Amniotic stem cell (primary cell): ENCODE measurements at regions not wholly inside any gene's neighbourhood (a gene's known extent, or its start where the extent isn't known, plus 50 kb on each side); places are given as distances from the start of the nearest gene placed in this dataset.
"Not testable (repeated sequence)": the region's sequence is repeated elsewhere in the genome, so short reads cannot be mapped to it uniquely, and the experiment has no call there.

ENCODE experiments used
- DNase-seq: peaks from one replicate; lab custom pipeline; 2025; lab: John Stamatoyannopoulos, UW

DNA sequence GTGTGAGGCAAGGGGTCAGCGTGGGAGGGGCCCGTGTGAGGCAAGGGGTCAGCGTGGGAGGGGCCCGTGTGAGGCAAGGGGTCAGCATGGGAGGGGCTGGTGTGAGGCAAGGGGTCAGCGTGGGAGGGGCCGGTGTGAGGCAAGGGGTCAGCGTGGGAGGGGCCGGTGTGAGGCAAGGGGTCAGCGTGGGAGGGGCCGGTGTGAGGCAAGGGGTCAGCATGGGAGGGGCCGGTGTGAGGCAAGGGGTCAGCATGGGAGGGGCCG is 119.2 kb downstream of the SEPTIN14 start:
- DNase-seq = not testable (repeated sequence)

DNA sequence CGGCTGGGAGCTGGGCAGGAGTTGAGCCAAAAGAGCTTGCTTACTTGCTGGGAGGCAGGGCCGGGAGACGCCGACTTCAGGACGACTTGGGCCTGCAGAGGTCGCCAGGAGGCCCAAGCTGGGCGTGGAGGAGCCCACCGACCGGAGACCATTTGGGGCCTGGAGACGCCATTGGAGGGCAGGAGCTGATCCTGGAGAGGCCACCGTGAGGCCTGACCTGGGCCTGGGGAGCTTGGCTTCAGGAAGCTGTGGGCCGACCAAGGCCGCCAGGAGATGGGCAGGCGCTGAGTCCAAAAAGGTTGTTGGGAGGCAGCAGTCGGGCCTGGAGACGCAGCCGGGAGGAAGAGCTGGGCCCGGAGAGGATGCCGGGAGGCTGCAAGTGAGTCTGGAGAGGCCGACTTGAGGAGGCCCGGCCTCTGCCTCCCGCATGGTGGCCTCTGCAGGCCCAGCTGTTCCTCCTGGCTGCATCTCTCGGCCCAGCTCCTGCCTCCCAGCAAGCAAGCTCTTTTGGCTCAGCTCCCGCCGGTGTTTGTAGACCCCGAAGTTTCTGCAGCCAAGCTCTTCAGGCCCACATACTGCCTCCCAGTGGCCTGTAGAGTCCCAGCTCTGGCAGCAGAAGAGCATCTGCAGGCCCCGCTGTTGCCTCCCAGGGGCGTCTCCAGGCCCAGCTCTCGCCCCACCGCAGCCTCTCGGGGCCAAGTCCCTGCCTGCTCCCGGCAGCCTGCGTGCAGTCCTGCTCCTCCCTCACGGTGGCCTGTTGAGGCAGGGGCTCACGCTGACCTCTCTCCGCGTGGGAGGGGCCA is 119.7 kb downstream of the SEPTIN14 start:
- DNase-seq = not testable (repeated sequence)

DNA sequence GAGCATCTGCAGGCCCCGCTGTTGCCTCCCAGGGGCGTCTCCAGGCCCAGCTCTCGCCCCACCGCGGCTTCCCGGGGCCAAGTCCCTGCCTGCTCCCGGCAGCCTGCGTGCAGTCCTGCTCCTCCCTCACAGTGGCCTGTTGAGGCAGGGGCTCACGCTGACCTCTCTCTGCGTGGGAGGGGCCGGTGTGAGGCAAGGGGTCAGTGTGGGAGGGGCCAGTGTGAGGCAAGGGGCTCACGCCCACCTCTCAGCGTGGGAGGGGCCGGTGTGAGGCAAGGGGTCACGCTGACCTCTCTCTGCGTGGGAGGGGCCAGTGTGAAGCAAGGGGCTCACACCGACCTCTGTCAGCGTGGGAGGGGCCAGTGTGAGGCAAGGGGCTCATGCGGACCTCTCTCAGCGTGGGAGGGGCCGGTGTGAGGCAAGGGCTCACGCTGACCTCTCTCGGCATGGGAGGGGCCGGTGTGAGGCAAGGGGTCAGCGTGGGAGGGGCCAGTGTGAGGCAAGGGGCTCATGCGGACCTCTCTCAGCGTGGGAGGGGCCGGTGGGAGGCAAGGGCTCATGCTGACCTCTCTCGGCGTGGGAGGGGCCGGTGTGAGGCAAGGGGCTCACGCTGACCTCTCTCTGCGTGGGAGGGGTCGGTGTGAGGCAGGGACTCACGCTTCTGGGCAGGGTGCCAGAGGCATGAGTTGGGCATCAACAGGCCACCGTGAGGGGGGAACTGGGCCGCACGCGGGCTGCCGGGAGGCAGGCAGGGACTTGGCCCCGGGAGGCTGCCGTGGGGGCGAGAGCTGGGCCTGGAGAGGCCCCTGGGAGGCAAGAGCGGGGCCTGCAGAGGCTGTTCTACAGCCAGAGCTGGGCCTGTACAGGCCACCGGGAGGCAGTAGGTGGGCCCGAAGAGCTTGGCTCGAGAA is 120.6 kb downstream of the SEPTIN14 start:
- not testable (repeated sequence) for DNase-seq

DNA sequence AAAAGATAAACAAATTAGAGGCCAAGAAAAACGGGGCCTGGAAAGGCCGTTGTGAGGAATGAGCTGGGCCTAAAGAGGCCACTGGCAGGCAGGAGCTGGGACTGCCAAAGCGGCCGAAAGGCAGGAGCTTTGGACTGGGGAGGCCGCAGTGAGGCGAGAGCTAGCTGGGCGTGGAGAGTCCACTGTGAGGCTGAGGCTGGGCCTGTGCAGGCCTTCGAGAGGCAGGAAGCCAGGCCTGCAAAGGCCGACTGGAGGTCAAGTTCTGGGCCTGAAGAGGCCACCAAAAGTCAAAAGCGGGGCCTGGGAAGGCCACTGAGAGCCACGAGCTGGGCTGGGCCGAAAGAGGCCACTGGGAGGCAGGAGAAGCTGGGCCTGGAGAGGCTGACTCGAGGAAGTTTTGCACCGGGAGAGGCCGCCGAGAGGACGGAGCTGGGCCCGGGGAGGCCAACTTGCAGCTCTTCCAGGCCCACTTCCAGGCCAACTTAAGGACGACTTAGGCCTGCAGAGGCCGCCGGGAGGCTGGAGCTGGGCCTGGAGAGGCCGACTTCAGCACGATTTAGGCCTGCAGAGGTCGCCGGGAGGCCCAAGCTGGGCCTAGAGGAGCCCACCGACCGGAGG is 121.8 kb downstream of the SEPTIN14 start:
- not testable (repeated sequence) for DNase-seq

DNA sequence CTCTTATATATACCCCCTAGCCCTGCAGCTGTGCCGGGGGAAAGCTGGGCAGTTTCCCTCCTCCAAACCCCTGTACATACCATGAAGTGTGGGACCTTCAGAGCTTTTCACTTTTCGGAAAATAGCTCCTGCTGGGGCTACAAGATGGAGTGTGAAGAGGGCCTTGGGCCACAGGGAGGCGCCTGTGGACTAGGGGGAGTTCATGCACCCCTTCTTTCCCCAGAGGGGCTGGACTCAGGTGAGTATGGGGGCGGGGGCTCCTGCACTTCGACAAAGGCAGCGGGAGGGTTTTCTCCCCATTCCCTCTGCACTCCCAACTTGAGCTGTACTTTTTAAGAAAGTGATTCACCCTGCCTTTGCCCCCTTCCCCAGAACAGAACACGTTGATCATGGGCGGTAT is 122.5 kb downstream of the SEPTIN14 start:
- not testable (repeated sequence) for DNase-seq

DNA sequence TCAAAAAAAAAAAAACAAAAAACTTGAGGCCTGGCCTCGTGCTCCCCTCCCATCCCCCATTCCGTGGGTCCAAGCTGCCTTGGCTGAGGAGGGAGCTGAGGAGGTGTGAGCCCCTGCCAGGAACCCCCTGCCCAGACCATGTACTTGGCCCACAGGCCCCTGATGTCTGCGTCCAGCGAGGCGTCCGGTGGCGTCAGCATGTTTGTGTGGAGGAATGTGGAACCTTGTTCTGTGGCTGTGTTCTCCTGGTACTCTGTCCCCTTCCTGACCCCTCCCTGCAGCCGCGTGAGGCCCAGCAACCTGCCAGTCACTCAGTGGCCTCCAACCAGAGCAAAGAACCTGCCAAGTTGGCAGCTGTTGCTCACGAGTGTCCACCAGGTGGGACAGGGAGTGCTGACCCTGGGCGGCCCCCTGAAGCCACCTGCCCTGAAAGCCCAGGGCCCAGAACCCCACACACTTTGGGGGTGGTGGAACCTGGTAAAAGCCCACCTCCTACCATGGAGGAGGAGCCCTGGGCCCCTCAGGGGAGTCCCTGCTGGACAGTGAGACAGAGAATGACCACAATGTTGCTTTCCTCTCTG is 125.8 kb downstream of the SEPTIN14 start:
- DNase-seq = not testable (repeated sequence)

DNA sequence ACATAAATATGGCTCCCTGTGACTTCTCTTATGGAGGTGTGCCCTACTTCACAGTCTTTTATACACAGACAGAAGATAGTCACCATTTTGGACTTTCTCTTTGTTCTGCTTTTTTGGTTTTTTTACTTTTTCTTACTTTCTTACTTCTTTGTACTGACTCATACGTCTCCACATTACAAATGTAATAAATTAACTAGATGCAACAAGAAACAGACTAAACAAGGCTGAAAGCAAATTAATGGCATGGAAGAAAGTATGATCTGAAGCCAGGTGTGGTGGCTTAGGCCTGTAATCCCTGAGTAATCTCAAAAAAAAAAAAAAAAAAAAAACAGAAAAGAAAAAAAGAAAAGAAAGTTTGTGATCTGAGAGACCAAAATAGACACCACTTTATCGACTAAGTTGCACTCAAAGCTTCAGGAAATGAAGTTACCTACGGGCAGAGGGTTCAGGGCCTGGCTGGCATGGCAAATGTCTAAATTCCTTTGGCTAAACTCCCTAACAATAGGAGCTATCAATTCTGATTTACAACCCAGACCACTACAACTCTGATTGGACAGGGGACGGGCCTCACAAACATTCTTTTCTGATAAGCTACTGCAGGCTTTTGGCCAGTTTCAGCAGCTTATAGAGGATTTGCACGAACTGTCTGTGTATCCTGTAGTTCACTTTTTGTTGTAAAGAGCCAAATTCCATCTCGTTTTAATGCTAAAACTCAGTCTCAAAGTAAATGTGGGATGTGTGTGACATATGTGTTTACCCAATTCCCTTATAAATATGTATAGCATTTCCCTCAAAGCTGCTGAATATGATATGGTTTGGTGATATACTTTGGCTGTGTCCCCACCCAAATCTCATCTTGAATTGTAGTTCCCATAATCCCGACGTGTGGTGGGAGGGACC is 129.1 kb downstream of the SEPTIN14 start:
- no peak for DNase-seq

DNA sequence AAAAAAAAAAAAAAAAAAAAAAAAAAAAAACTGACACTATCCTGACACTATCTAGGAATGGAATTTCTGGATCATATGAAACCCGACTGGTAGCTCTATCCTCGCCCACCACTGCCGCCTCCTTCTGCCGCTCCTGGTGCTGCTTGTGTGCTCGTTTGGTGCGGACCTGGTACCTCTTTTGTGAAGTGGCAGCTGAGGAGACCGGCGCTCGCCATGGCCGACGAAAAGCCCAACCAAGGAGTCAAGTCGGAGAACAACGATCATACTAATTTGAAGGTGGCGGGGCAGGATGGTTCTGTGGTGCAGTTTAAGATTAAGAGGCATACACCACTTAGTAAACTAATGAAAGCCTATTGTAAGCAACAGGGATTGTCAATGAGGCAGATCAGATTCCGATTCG is 130.6 kb downstream of the SEPTIN14 start:
- DNase-seq = no peak

DNA sequence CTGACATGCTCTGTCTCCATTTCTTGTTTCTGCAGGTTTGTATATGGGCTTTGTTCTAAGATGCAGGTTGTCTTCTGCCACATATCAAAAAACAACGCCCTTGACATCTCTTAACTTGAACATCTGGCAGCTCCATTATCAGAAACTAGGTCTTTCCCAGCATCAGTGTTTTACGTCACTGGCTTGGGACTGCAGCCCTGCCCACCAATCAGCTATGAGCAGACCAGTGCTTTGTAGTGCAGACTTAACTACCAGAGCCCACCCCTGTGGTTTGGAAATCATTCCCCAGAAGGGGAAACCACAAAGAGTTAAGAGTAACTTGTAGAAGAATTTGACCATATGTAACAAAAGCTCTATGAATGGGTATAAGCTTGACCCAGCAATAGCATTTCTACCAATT is 132.4 kb downstream of the SEPTIN14 start:
- no peak for DNase-seq

DNA sequence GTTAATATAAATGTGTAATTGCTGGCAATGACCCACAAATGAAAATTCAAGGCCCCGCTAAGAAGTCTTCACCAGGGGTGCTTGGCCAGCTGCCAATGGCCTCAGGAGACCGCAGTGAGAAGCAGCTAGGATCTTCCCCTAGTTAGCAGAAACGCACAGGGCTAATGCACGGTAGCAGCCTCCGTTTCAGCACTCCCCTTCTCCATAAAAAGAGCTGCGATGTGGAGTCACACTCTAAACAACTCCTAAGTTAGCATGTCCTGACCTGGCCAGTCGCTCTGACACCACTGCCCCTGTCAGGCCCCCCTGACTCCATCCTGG is 139.0 kb downstream of the SEPTIN14 start:
- DNase-seq = no peak

DNA sequence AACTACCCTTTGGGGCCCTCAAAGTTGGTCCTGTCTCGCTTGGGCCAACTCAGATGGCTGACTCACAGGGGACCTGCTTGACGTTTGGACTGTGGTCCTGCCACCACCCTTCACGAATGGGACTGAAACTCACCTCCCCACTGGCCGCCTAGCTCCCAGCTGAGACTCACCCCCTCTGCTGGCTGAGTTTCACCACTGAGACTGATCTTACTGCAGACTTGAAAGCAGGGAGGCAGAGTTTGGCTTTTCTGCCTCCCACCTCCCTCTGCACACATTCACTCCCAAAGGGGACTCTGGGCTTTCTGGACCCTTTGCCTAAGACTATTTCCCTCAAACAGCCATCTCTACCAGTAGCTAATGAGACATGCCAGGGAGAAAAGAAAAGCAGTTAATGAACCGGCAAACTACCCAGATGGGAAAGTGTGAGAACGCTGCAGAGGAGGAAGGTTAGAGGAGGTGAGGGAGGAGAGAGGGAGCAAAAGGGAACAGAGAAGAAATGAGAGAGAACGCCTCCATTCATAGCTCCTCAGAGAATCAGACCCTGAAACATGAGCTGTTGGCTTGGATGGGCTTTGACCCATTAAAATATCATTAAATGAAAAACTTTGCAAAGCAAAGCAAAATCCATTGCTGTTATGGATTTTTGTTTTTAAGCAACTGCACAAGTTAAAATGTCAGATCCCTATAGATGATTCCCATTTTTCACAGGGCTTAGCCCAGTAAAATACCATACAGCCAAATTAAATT is 139.5 kb downstream of the SEPTIN14 start:
- not testable (repeated sequence) for DNase-seq

DNA sequence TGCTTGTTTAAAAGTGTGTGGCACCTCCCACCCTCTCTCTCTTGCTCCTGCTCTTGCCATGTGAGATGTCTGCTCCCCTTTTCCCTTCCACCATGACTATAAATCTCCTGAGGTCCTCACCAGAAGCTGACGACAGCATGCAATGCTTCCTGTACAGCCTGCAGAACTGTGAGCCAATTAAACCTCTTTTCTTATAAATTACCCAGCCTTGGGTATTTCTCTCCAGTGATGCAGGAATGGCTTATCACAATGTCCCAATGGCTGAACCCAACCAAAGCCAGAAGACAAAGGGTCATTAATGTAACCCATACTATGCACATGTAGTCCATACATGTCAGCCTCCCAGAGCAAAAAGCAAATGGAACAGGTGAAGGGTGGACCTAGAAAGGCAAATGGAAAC is 141.5 kb downstream of the SEPTIN14 start:
- not testable (repeated sequence) for DNase-seq

DNA sequence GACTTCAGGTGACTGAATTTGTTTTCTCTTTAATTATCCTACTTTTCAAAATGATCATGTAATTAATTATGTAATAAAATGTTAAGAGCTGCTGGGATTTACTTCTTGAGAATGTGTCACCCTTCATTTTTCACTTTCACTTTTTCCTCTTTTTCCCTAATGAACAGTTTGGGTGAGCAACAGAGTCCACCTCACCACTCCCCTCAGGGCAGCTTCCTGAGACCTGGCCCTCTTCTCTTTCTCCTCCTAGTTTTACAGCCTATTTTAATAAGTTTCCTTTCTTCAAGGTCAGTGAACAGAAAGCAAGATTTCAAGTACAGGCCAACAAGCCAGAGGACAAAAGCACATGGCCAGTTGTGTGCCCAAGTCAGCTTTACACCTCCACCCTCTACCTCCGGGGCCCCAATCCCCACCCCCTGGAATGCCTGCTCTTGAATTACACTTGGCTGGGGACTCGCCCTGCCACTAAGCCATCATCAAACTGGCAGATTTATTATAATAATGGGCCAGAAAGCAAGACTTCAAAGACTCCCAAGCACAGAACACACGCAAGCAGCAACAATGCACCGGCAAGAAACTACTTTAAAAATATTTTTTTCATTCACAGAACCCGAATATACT is 143.1 kb upstream of the VOPP1 start:
- DNase-seq = not testable (repeated sequence)

DNA sequence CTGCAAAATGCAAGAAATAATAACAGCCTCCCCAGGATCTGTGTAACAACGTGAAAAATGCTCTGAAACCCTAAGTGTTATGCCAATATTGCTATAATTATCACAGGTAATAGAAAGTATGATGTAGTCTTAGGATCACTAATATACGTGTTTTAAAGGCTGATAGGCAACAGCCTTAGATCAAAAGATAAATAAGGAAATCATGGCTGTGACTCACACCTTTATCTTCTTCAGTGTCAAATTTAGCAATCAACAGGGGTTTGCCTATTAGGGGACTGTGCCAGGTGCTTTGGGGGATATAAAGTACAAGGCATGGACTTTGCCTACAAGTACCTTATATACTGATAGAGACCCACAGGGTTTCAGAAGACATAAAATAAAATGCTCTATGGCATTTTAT is 142.1 kb upstream of the VOPP1 start:
- not testable (repeated sequence) for DNase-seq

DNA sequence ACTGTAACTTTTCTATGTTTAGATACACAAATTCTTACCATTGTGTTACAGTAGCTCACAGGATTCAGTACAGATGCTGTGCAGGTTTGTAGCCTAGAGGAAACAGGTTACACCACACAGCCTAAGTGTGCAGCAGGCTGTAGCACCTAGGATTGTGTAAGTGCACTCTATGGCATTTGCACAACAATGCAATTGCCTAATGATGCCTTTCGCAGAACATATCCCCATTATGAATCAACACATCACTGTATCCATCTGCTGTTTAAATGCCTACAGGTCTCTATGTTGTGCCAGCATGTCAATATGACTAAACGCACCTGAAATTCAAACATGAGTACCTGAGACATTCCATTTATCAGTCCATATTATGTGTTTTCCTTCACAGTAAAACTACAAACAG is 138.0 kb upstream of the VOPP1 start:
- DNase-seq = not testable (repeated sequence)

DNA sequence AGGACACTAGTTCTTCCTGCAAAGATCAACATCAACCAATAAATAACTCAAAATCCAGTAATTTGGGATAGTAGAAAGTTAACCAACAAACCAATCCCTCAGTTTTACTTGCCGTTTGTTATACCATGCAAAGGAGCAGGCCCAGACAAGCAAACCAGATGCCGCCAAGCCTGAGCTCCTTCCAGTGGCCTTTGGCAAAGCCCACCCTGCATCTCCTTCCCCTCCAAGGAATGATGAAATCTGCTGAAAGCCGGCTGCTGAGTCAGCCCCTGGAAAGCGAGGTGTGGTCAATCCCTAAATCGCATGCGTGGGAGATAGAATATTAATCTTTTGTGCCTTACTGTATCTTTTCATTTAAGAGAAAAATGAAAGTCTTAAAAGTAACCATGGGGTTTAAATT is 135.7 kb upstream of the VOPP1 start:
- DNase-seq = not testable (repeated sequence)

DNA sequence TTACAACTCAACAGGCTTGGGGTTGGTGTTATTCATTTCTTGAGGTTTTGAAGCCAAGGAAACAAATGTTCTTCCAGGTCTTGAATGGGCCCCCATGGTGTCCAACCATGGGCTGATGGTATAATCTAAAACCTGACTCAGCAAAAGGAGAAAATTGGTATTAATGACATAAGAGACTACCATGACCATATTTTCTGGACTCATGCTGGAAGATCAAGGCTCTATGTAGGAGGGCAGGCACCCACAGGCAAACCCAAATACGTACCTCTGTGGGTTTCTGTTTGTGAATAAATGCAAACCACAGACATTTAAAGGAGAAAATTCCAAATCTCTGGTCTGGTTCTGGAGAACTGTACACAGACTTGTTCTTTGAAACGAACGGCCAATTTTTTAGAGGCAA is 135.1 kb upstream of the VOPP1 start:
- DNase-seq = not testable (repeated sequence)

DNA sequence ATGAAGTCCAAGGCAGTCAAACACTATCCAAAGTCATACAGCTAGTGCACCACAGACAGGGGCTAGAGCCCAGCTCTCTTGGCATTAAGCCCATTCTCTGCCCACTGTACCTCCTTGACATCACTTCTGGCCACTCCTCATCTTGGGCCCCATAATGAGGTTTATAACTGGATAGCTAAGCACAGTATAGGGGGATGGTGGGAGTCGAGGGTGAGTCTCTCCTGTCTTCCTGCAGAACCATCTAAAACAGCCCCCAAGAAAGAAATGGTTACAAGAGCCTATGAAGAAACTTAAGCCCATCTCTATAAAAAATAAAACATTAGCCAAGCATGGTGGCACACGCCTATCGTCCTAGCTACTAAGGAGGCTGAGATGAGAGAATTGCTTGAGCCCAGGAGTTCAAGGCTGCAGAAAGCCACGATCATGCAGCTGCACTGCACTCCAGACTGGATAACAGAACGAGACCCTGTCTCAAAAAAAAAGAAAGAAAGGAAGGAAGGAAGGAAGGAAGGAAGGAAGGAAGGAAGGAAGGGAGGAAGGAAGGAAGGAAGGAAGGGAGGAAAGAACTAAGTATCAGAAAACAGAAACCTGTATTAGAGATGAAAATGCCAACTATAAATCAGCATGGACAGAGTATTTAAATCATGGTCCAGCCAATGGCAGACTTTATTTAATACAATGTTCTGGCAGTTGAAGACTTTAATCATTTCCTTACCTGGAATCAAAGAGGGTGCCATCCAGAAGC is 134.3 kb upstream of the VOPP1 start:
- not testable (repeated sequence) for DNase-seq

DNA sequence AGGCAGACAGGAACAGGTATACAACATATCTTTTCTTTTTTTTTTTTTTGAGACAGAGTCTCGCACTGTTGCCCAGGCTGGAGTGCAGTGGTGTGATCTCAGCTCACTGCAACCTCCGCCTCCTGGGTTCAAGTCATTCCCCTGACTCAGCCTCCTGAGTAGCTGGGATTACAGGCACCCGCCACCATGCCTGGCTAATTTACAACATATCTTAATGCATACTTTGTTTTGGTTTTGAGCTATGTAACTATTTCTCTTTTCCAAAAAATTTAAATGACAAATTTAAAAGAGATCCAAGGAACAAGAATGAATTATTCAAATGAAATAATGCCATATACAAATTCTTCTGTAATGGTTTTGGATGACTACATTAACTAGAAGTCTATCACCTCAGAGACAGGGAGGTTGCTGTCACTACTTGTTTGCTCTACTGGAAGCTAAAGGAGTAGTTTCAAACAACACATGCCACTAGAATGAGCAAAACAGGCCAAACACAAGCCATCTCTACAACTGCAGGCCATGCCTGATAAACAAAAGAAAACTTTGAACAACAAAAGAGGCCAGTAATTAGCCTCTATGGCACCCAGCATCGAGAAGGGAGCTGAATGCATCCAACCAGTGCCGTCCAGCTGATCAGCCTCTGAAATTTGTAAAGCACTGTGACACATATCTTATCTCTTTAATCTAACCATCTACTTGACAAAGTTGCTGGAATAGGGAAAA is 133.6 kb upstream of the VOPP1 start:
- not testable (repeated sequence) for DNase-seq
